Breast epithelium (tissue), 4 donors: ENCODE measurements at regions not wholly inside any gene's neighbourhood (a gene's known extent, or its start where the extent isn't known, plus 50 kb on each side); places are given as distances from the start of the nearest gene placed in this dataset.
A peak's percentile ranks its signal among the peaks of the same experiment; 100 is the strongest.

Source experiments
- DNase-seq, 2 donors: peaks; one replicate each; pipeline ENCODE4 v3.0.0-alpha.2; 2019; ENCODE audit warnings: low spot score in 2 of 2
- H3K27ac ChIP-seq, 2 donors: fragments of 200-600 bp; sonication (generic) in 1 of 2; one replicate each; pipeline ENCODE4 v1.5.1; 2016 to 2019; ENCODE audit warnings: mild to moderate bottlenecking in 1 of 2
- H3K27me3 ChIP-seq, 2 donors: fragments of 200-600 bp; sonication (generic) in 1 of 2; one replicate each; pipeline versions ENCODE4 v1.5.1 to v1.6.0; 2017 to 2019; ENCODE audit warnings: control low read depth in 1 of 2, mild to moderate bottlenecking in 1 of 2
- H3K36me3 ChIP-seq: fragments of 200-600 bp; one replicate; pipeline ENCODE4 v1.5.1; 2019
- H3K4me1 ChIP-seq, 2 donors: fragments of 200-600 bp; sonication (generic); one replicate each; pipeline ENCODE4 v1.5.1; 2016 to 2019; ENCODE audit warnings: control low read depth in 1 of 2
- H3K4me3 ChIP-seq, 3 donors: fragments of 200-600 bp; sonication (generic); 1 replicate in 2 of 3; 2 replicates in 1 of 3; pipeline ENCODE4 v1.5.1; 2016 to 2019; ENCODE audit warnings: mild to moderate bottlenecking in 3 of 3, moderate library complexity in 2 of 3
- H3K9me3 ChIP-seq, 2 donors: fragments of 200-600 bp; sonication (generic) in 1 of 2; one replicate each; pipeline ENCODE4 v1.5.1; 2016 to 2019; ENCODE audit warnings: control low read depth in 1 of 2
- CTCF ChIP-seq, 3 donors: fragments of 450-650 bp; IDR thresholded peaks; one replicate each; pipeline ENCODE4 v1.5.1; 2016 to 2017; ENCODE audit warnings: antibody characterized with exemption in 3 of 3, mild to moderate bottlenecking in 3 of 3, moderate library complexity in 3 of 3
- POLR2A ChIP-seq: fragments of 450-650 bp; IDR thresholded peaks from one replicate; pipeline ENCODE4 v1.6.1; 2016; ENCODE audit warnings: antibody characterized with exemption, mild to moderate bottlenecking, moderate library complexity
- POLR2AphosphoS5 ChIP-seq, 3 donors: sonication (generic); formaldehyde crosslinking; IDR thresholded peaks; one replicate each; pipeline ENCODE4 v1.6.1; 2017; ENCODE audit warnings: antibody characterized with exemption in 3 of 3
- intact Hi-C: fragments of 100-400 bp; cut with DNase I; formaldehyde crosslinking; loops from one replicate; pipeline ENCODE4 v1.15.1; 2023; ENCODE audit warnings: low total_unique reads

- H3K36me3 ChIP-seq, result no peaks in the 10 kb centered on the region
- intact Hi-C loops, result loop anchor here (10.0 kb wide), 1 partner anchor 1441 kb away; no protein-coding TSS in a partner anchor
- no peak for DNase-seq
- H3K27me3 ChIP-seq, result no peaks in the 10 kb centered on the region
- H3K4me1 ChIP-seq, result no peaks in the 10 kb centered on the region
- TF ChIP-seq POLR2A (no peak), CTCF (IDR thresholded peaks at IDR 0.05) (no peak), POLR2AphosphoS5 (IDR thresholded peaks at IDR 0.05) (no peak)
- H3K4me3 ChIP-seq, result no peak overlapping the region
- peaks cover 0 to 4% of the 10 kb centered on the region in 2 donors for H3K9me3 ChIP-seq
- H3K27ac ChIP-seq, result no peak overlapping the region
Observed at GRCh38 chr5:4855880-4856279, 284.2 kb upstream of the ADAMTS16 start.

GRCh38 chr5:4857761-4858160 lies 282.4 kb upstream of the ADAMTS16 start:
- Histone ChIP-seq H3K27me3 (no peaks in the 10 kb centered on the region), H3K4me1 (no peaks in the 10 kb centered on the region), H3K4me3 (no peak overlapping the region), H3K9me3 (no peaks in the 10 kb centered on the region), H3K27ac (no peak overlapping the region), H3K36me3 (no peaks in the 10 kb centered on the region)
- intact Hi-C loops, result loop anchor here (10.0 kb wide), 1 partner anchor 1443 kb away; no protein-coding TSS in a partner anchor
- no peak for DNase-seq
- TF ChIP-seq CTCF (IDR thresholded peaks at IDR 0.05), result no peak
- TF ChIP-seq POLR2A, result no peak
- TF ChIP-seq POLR2AphosphoS5 (IDR thresholded peaks at IDR 0.05), result no peak

- no peak for DNase-seq
- TF ChIP-seq POLR2AphosphoS5 (IDR thresholded peaks at IDR 0.05) (no peak), POLR2A (no peak), CTCF (IDR thresholded peaks at IDR 0.05) (no peak)
- Histone ChIP-seq H3K4me3 (no peak overlapping the region), H3K27me3 (no peaks in the 10 kb centered on the region), H3K9me3 (no peaks in the 10 kb centered on the region), H3K36me3 (no peaks in the 10 kb centered on the region), H3K27ac (no peak overlapping the region), H3K4me1 (no peaks in the 10 kb centered on the region)
- intact Hi-C loops, result loop anchor here (10.0 kb wide), 1 partner anchor 1445 kb away; no protein-coding TSS in a partner anchor
Observed at GRCh38 chr5:4859500-4860235, 280.5 kb upstream of the ADAMTS16 start.

- Histone ChIP-seq H3K4me3 (no peak overlapping the region), H3K27ac (no peak overlapping the region), H3K9me3 (no peaks in the 10 kb centered on the region), H3K4me1 (no peaks in the 10 kb centered on the region), H3K36me3 (no peaks in the 10 kb centered on the region), H3K27me3 (no peaks in the 10 kb centered on the region)
- no peak for TF ChIP-seq POLR2AphosphoS5 (IDR thresholded peaks at IDR 0.05)
- no peak for TF ChIP-seq POLR2A
- no peak for TF ChIP-seq CTCF (IDR thresholded peaks at IDR 0.05)
- no peak for DNase-seq
- intact Hi-C loops, result no loop called here
Observed at GRCh38 chr5:4860631-4861030, 279.5 kb upstream of the ADAMTS16 start.

- H3K27me3 ChIP-seq, result no peaks in the 10 kb centered on the region
- intact Hi-C loops, result no loop called here
- H3K27ac ChIP-seq, result no peak overlapping the region
- H3K4me1 ChIP-seq, result no peaks in the 10 kb centered on the region
- no peaks in the 10 kb centered on the region for H3K9me3 ChIP-seq
- no peaks in the 10 kb centered on the region for H3K36me3 ChIP-seq
- no peak for DNase-seq
- TF ChIP-seq POLR2A, result no peak
- TF ChIP-seq CTCF (IDR thresholded peaks at IDR 0.05), result peak in 2 of 3 donors; percentile 39
- no peak overlapping the region for H3K4me3 ChIP-seq
Observed at GRCh38 chr5:4862500-4862899, 277.6 kb upstream of the ADAMTS16 start.
